CD14-positive monocyte (primary cell): ENCODE measurements at regions not wholly inside any gene's neighbourhood (a gene's known extent, or its start where the extent isn't known, plus 50 kb on each side); places are given as distances from the start of the nearest gene placed in this dataset.

Source experiments
- DNase-seq, 3 donors: peaks; one replicate each; pipeline ENCODE4 v3.0.0-alpha.2; 2011 to 2022
- H2AFZ ChIP-seq: 2 replicates; pipeline ENCODE4 v1.6.0; 2012; ENCODE audit warnings: mild to moderate bottlenecking, low read depth, low read length, inconsistent platforms; ENCODE audit not compliant: insufficient read depth, poor library complexity, severe bottlenecking
- H3K27ac ChIP-seq, 2 donors: 1 replicate in 1 of 2; 2 replicates in 1 of 2; pipeline ENCODE4 v1.5.1; 2012 to 2013; ENCODE audit warnings: low read length in 2 of 2, control low read depth in 1 of 2, inconsistent platforms in 1 of 2, low read depth in 1 of 2, mild to moderate bottlenecking in 1 of 2
- H3K27me3 ChIP-seq, 2 donors: one replicate each; pipeline versions ENCODE4 v1.6.0 to v1.6.1; 2011 to 2013; ENCODE audit warnings: low read length in 2 of 2; ENCODE audit not compliant: control insufficient read depth in 2 of 2, insufficient read depth in 2 of 2
- H3K36me3 ChIP-seq, 2 donors: replicated peaks in 1 of 2; 1 replicate in 1 of 2; 2 replicates in 1 of 2; pipeline versions ENCODE4 v1.5.1 to v1.6.1; 2012 to 2013; ENCODE audit warnings: low read length in 2 of 2, control low read depth in 1 of 2, inconsistent platforms in 1 of 2, mild to moderate bottlenecking in 1 of 2; ENCODE audit not compliant: insufficient read depth in 2 of 2, control insufficient read depth in 1 of 2
- H3K4me1 ChIP-seq, 2 donors: 1 replicate in 1 of 2; 2 replicates in 1 of 2; pipeline versions ENCODE4 v1.5.1 to v1.6.1; 2012 to 2013; ENCODE audit warnings: low read length in 2 of 2, control low read depth in 1 of 2, inconsistent platforms in 1 of 2, mild to moderate bottlenecking in 1 of 2, moderate library complexity in 1 of 2; ENCODE audit not compliant: insufficient read depth in 2 of 2, control insufficient read depth in 1 of 2
- H3K4me2 ChIP-seq: replicated peaks from 2 replicates; pipeline ENCODE3; 2012; ENCODE audit warnings: low read length, moderate library complexity, mild to moderate bottlenecking; ENCODE audit not compliant: poor library complexity, severe bottlenecking; ENCODE audit errors: extremely low read depth
- H3K4me3 ChIP-seq, 3 experiments: fragments of 200-600 bp in 1 of 3; sonication (generic) in 1 of 3; replicated peaks in 1 of 3; 1 replicate in 2 of 3; 2 replicates in 1 of 3; pipeline ENCODE4 v1.5.1; 2011 to 2013; ENCODE audit warnings: low read length in 3 of 3, mild to moderate bottlenecking in 3 of 3, control low read depth in 2 of 3, low read depth in 2 of 3, inconsistent platforms in 1 of 3, moderate library complexity in 1 of 3
- H3K79me2 ChIP-seq: 2 replicates; pipeline ENCODE4 v1.6.0; 2012; ENCODE audit warnings: mild to moderate bottlenecking, control low read depth, inconsistent platforms, low read length, moderate library complexity; ENCODE audit not compliant: insufficient read depth
- H3K9ac ChIP-seq: 2 replicates; pipeline ENCODE4 v1.6.0; 2017; ENCODE audit warnings: low read length, mild to moderate bottlenecking; ENCODE audit not compliant: insufficient read depth, poor library complexity, severe bottlenecking
- H3K9me3 ChIP-seq, 2 donors: replicated peaks in 1 of 2; 1 replicate in 1 of 2; 2 replicates in 1 of 2; pipeline versions ENCODE4 v1.5.1 to v1.6.1; 2012 to 2013; ENCODE audit warnings: low read length in 2 of 2, control low read depth in 1 of 2; ENCODE audit not compliant: control insufficient read depth in 1 of 2, insufficient read depth in 1 of 2
- H4K20me1 ChIP-seq: 2 replicates; pipeline ENCODE4 v1.6.0; 2012; ENCODE audit warnings: mild to moderate bottlenecking, low read length, control low read depth, moderate library complexity; ENCODE audit not compliant: insufficient read depth
- H3K27ac Mint-ChIP-seq, 7 donors: one replicate each; pipeline ENCODE4 v1.8.0; 2020; ENCODE audit warnings: mild to moderate bottlenecking in 7 of 7, mixed read lengths in 7 of 7, moderate library complexity in 6 of 7, inconsistent platforms in 2 of 7
- H3K27me3 Mint-ChIP-seq, 3 donors: one replicate each; pipeline ENCODE4 v1.8.0; 2021 to 2022; ENCODE audit warnings: low read depth in 3 of 3, mild to moderate bottlenecking in 3 of 3, mixed read lengths in 3 of 3, moderate library complexity in 3 of 3, inconsistent platforms in 1 of 3
- H3K36me3 Mint-ChIP-seq, 2 donors: one replicate each; pipeline ENCODE4 v1.8.0; 2020; ENCODE audit warnings: mixed read lengths in 2 of 2, inconsistent platforms in 1 of 2, mild to moderate bottlenecking in 1 of 2
- H3K4me1 Mint-ChIP-seq: one replicate; pipeline ENCODE4 v1.8.0; 2020; ENCODE audit warnings: mild to moderate bottlenecking, mixed read lengths
- H3K4me3 Mint-ChIP-seq, 2 donors: one replicate each; pipeline ENCODE4 v1.8.0; 2020; ENCODE audit warnings: mild to moderate bottlenecking in 2 of 2, mixed read lengths in 2 of 2, moderate library complexity in 1 of 2
- H3K9me3 Mint-ChIP-seq, 7 donors: one replicate each; pipeline ENCODE4 v1.8.0; 2020 to 2022; ENCODE audit warnings: mixed read lengths in 7 of 7, mild to moderate bottlenecking in 6 of 7, moderate library complexity in 6 of 7, inconsistent platforms in 2 of 7
- CTCF ChIP-seq: fragments of 200-600 bp; IDR thresholded peaks from one replicate; pipeline ENCODE4 v1.8.0; 2022; ENCODE audit warnings: antibody characterized with exemption, mild to moderate bottlenecking
- WGBS: methylation state at CpG from one replicate; pipeline ENCODE4 v1.1.5; 2013; ENCODE audit warnings: missing lambda C conversion rate; ENCODE audit not compliant: insufficient coverage; 5-methylcytosine and 5-hydroxymethylcytosine counted together
- intact Hi-C, 2 donors: fragments of 100-400 bp; cut with micrococcal nuclease; formaldehyde crosslinking; loops; one replicate each; pipeline versions ENCODE4 v1.15.0 to v1.15.1; 2023

- H3K9me3 Mint-ChIP-seq, result peaks cover 0 to 1% (median 0%) of the 10 kb centered on the region in 7 donors
- Histone ChIP-seq H3K4me2 (no peak overlapping the region), H3K4me1 (no peaks in the 10 kb centered on the region), H2AFZ (no peak overlapping the region), H4K20me1 (no peaks in the 10 kb centered on the region), H3K36me3 (no peaks in the 10 kb centered on the region), H3K27ac (no peak overlapping the region), H3K4me3 (no peak overlapping the region), H3K27me3 (no peaks in the 10 kb centered on the region), H3K9ac (no peak overlapping the region), H3K79me2 (no peaks in the 10 kb centered on the region), H3K9me3 (no peaks in the 10 kb centered on the region)
- H3K4me1 Mint-ChIP-seq, result no peaks in the 10 kb centered on the region
- no peak for TF ChIP-seq CTCF
- intact Hi-C loops, result no loop called here
- 89% methylated on average over 7 of the region's 13 CpGs for WGBS
- H3K36me3 Mint-ChIP-seq, result no peaks in the 10 kb centered on the region
- no peak overlapping the region for H3K4me3 Mint-ChIP-seq
- no peak for DNase-seq
- peaks cover 3 to 14% (median 10%) of the 10 kb centered on the region in 3 donors for H3K27me3 Mint-ChIP-seq
- H3K27ac Mint-ChIP-seq, result no peak overlapping the region
Observed at GRCh38 chr16:86747761-86748160, 169.4 kb downstream of the FOXL1 start.

GRCh38 chr16:86748652-86749051, 170.3 kb downstream of the FOXL1 start:
- Histone ChIP-seq H3K27me3 (no peaks in the 10 kb centered on the region), H3K4me3 (no peak overlapping the region), H4K20me1 (no peaks in the 10 kb centered on the region), H3K9me3 (no peaks in the 10 kb centered on the region), H3K4me2 (no peak overlapping the region), H2AFZ (no peak overlapping the region), H3K4me1 (no peaks in the 10 kb centered on the region), H3K27ac (no peak overlapping the region), H3K79me2 (no peaks in the 10 kb centered on the region), H3K36me3 (no peaks in the 10 kb centered on the region), H3K9ac (no peak overlapping the region)
- H3K4me1 Mint-ChIP-seq, result no peaks in the 10 kb centered on the region
- peaks cover 0 to 1% (median 0%) of the 10 kb centered on the region in 7 donors for H3K9me3 Mint-ChIP-seq
- WGBS, result no CpG with 5 or more reads among the region's 3 CpGs
- intact Hi-C loops, result no loop called here
- no peak for DNase-seq
- no peak for TF ChIP-seq CTCF
- H3K4me3 Mint-ChIP-seq, result no peak overlapping the region
- no peak overlapping the region for H3K27ac Mint-ChIP-seq
- H3K27me3 Mint-ChIP-seq, result peaks cover 5 to 14% (median 8%) of the 10 kb centered on the region in 3 donors
- H3K36me3 Mint-ChIP-seq, result no peaks in the 10 kb centered on the region
